Suprapubic skin (tissue), 4 donors: ENCODE measurements at regions not wholly inside any gene's neighbourhood (a gene's known extent, or its start where the extent isn't known, plus 50 kb on each side); places are given as distances from the start of the nearest gene placed in this dataset.

Experiments used
- DNase-seq, 2 donors: peaks; one replicate each; pipeline ENCODE4 v3.0.0-alpha.2; 2019; ENCODE audit warnings: low spot score in 2 of 2
- H3K27ac ChIP-seq: fragments of 200-600 bp; sonication (generic); one replicate; pipeline ENCODE4 v1.5.1; 2019
- H3K27me3 ChIP-seq: fragments of 200-600 bp; sonication (generic); one replicate; pipeline ENCODE4 v1.5.1; 2019
- H3K36me3 ChIP-seq: fragments of 200-600 bp; sonication (generic); one replicate; pipeline ENCODE4 v1.5.1; 2019
- H3K4me1 ChIP-seq: fragments of 200-600 bp; sonication (generic); one replicate; pipeline ENCODE4 v1.5.1; 2019
- H3K4me3 ChIP-seq: fragments of 200-600 bp; sonication (generic); one replicate; pipeline ENCODE4 v1.5.1; 2019; ENCODE audit warnings: mild to moderate bottlenecking
- H3K9me3 ChIP-seq: fragments of 200-600 bp; sonication (generic); one replicate; pipeline ENCODE4 v1.5.1; 2019
- CTCF ChIP-seq, 2 donors: fragments of 200-600 bp in 1 of 2; fragments of 450-650 bp in 1 of 2; sonication (generic) in 1 of 2; IDR thresholded peaks; one replicate each; pipeline ENCODE4 v1.5.1; 2016 to 2019; ENCODE audit warnings: antibody characterized with exemption in 2 of 2, mild to moderate bottlenecking in 1 of 2, moderate library complexity in 1 of 2
- EP300 ChIP-seq: sonication (generic); formaldehyde crosslinking; IDR thresholded peaks from one replicate; pipeline ENCODE4 v1.6.1; 2017; ENCODE audit warnings: antibody characterized with exemption
- POLR2A ChIP-seq, 2 donors: fragments of 450-650 bp; IDR thresholded peaks; one replicate each; pipeline ENCODE4 v1.6.1; 2017; ENCODE audit warnings: antibody characterized with exemption in 2 of 2, mild to moderate bottlenecking in 2 of 2, moderate library complexity in 2 of 2
- POLR2AphosphoS5 ChIP-seq, 3 donors: sonication (generic); formaldehyde crosslinking; IDR thresholded peaks; one replicate each; pipeline ENCODE4 v1.6.1; 2017; ENCODE audit warnings: antibody characterized with exemption in 3 of 3
- WGBS: methylation state at CpG from one replicate; pipeline ENCODE4 v1.1.5; 2018; 5-methylcytosine and 5-hydroxymethylcytosine counted together

GRCh38 chr3:107428051-107428858 lies 51.0 kb downstream of the CCDC54 start:
- no peak for TF ChIP-seq CTCF (IDR thresholded peaks at IDR 0.05)
- no peak for TF ChIP-seq POLR2AphosphoS5 (IDR thresholded peaks at IDR 0.05)
- TF ChIP-seq POLR2A (IDR thresholded peaks at IDR 0.05) = no peak
- TF ChIP-seq EP300 = no peak
- Histone ChIP-seq H3K9me3 (no peaks in the 10 kb centered on the region), H3K27me3 (no peaks in the 10 kb centered on the region), H3K4me3 (no peak overlapping the region), H3K36me3 (no peaks in the 10 kb centered on the region), H3K4me1 (peaks cover 25% of the 10 kb centered on the region), H3K27ac (no peak overlapping the region)
- DNase-seq = no peak
- WGBS = 79% methylated on average over 4 of the region's 4 CpGs

GRCh38 chr3:107429320-107430181 lies 52.3 kb downstream of the CCDC54 start:
- Histone ChIP-seq H3K36me3 (no peaks in the 10 kb centered on the region), H3K27ac (peak overlapping the region; percentile 12), H3K9me3 (no peaks in the 10 kb centered on the region), H3K27me3 (no peaks in the 10 kb centered on the region), H3K4me3 (peak overlapping the region; percentile 77), H3K4me1 (peaks cover 25% of the 10 kb centered on the region)
- 10% methylated on average over 37 of the region's 37 CpGs for WGBS
- DNase-seq = peak; percentile 81 to 84
- no peak for TF ChIP-seq POLR2A (IDR thresholded peaks at IDR 0.05)
- TF ChIP-seq POLR2AphosphoS5 (IDR thresholded peaks at IDR 0.05) = no peak
- peak; percentile 64 to 85 for TF ChIP-seq CTCF (IDR thresholded peaks at IDR 0.05)
- no peak for TF ChIP-seq EP300

- no peaks in the 10 kb centered on the region for H3K36me3 ChIP-seq
- no peak for DNase-seq
- peak overlapping the region; percentile 77 for H3K4me3 ChIP-seq
- no peak for TF ChIP-seq CTCF (IDR thresholded peaks at IDR 0.05)
- no peak for TF ChIP-seq POLR2AphosphoS5 (IDR thresholded peaks at IDR 0.05)
- no peak for TF ChIP-seq EP300
- TF ChIP-seq POLR2A (IDR thresholded peaks at IDR 0.05) = no peak
- peak overlapping the region; percentile 90 for H3K27ac ChIP-seq
- no peaks in the 10 kb centered on the region for H3K9me3 ChIP-seq
- H3K27me3 ChIP-seq = no peaks in the 10 kb centered on the region
- 4% methylated on average over 23 of the region's 23 CpGs for WGBS
- H3K4me1 ChIP-seq = peaks cover 25% of the 10 kb centered on the region
Measured at GRCh38 chr3:107430214-107430995, 53.2 kb downstream of the CCDC54 start.

GRCh38 chr3:107430996-107431245 lies 53.7 kb downstream of the CCDC54 start:
- peak overlapping the region; percentile 77 for H3K4me3 ChIP-seq
- no peaks in the 10 kb centered on the region for H3K9me3 ChIP-seq
- peaks cover 25% of the 10 kb centered on the region for H3K4me1 ChIP-seq
- no peak for DNase-seq
- H3K36me3 ChIP-seq = no peaks in the 10 kb centered on the region
- H3K27me3 ChIP-seq = no peaks in the 10 kb centered on the region
- WGBS = 0% methylated on average over 9 of the region's 16 CpGs
- peak overlapping the region; percentile 90 for H3K27ac ChIP-seq
- TF ChIP-seq CTCF (IDR thresholded peaks at IDR 0.05) (no peak), POLR2AphosphoS5 (IDR thresholded peaks at IDR 0.05) (no peak), EP300 (no peak), POLR2A (IDR thresholded peaks at IDR 0.05) (no peak)
